ENCODE measurements at regions not wholly inside any gene's neighbourhood (a gene's known extent, or its start where the extent isn't known, plus 50 kb on each side); places are given as distances from the start of the nearest gene placed in this dataset.

DNA sequence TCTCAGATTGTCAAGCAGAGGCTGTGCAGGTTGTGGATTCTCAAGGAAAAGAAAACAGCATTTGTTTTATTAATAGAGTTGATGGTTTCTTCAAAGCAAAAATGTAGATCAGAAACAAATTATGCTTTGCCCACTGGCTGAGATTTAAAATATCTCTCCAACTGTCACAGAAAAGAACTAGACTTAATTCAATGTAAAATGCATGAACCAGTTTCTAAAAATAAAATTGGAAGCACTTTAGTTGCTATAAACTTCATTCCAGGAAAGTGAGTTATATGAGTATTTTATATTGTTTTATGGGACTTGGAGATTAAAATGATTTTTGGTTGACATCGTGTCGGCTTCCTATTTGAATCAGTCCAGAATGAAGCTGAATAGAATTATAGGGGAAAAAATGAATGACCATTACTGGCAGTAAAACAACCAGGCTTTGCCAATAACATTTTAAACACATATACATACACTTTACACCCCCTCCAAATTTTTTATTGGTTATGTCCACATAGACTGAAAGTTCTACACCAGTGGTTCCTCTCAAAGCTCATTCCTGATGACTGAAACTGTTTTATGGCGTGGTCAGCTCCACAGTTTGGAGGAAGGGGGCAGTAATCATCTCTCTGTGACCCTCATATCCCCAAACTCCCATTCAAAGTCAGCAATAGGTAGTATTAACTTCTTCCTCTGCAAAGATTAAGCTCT is 55.5 kb upstream of the DAAM1 start:
- intact Hi-C loops (cut with micrococcal nuclease) = no loop called here
- no peak overlapping the region for H3K4me3 Mint-ChIP-seq
- Histone ChIP-seq H3K27me3 (ENCODE audit: control insufficient read depth in 2 of 2, insufficient read depth in 2 of 2, low read length in 2 of 2) (no peaks in the 10 kb centered on the region), H3K9ac (ENCODE audit: insufficient read depth, low read length, poor library complexity, severe bottlenecking) (no peak overlapping the region), H3K4me3 (replicated peaks in 1 of 3; ENCODE audit: low read depth in 2 of 3, low read length in 3 of 3) (no peak overlapping the region), H3K4me2 (replicated peaks; ENCODE audit: extremely low read depth, low read length, poor library complexity, severe bottlenecking) (no peak overlapping the region), H4K20me1 (ENCODE audit: insufficient read depth, low read length) (no peaks in the 10 kb centered on the region), H3K79me2 (ENCODE audit: insufficient read depth, low read length) (no peaks in the 10 kb centered on the region), H3K9me3 (replicated peaks in 1 of 2; ENCODE audit: control insufficient read depth in 1 of 2, insufficient read depth in 1 of 2, low read length in 2 of 2) (no peaks in the 10 kb centered on the region), H3K27ac (ENCODE audit: low read depth in 1 of 2, low read length in 2 of 2) (no peak overlapping the region), H3K4me1 (ENCODE audit: control insufficient read depth in 1 of 2, insufficient read depth in 2 of 2, low read length in 2 of 2) (no peaks in the 10 kb centered on the region), H3K36me3 (replicated peaks in 1 of 2; ENCODE audit: control insufficient read depth in 1 of 2, insufficient read depth in 2 of 2, low read length in 2 of 2) (no peaks in the 10 kb centered on the region), H2AFZ (ENCODE audit: insufficient read depth, low read depth, low read length, poor library complexity, severe bottlenecking) (no peak overlapping the region)
- no peak overlapping the region for H3K27ac Mint-ChIP-seq
- TF ChIP-seq CTCF (IDR thresholded peaks at IDR 0.05) = no peak
- H3K27me3 Mint-ChIP-seq (ENCODE audit: low read depth in 3 of 3) = no peaks in the 10 kb centered on the region
- WGBS (ENCODE audit: insufficient coverage) = no CpG with 5 or more reads among the region's 3 CpGs
- no peaks in the 10 kb centered on the region for H3K36me3 Mint-ChIP-seq
- H3K4me1 Mint-ChIP-seq = no peaks in the 10 kb centered on the region
- DNase-seq = no peak
- H3K9me3 Mint-ChIP-seq = peaks cover 0 to 3% (median 0%) of the 10 kb centered on the region in 7 donors

GRCh38 chr14:59133709-59134108 is 54.8 kb upstream of the DAAM1 start:
- no peaks in the 10 kb centered on the region for H3K79me2 ChIP-seq (ENCODE audit: insufficient read depth, low read length)
- no peaks in the 10 kb centered on the region for H3K4me1 ChIP-seq (ENCODE audit: control insufficient read depth in 1 of 2, insufficient read depth in 2 of 2, low read length in 2 of 2)
- H3K27me3 Mint-ChIP-seq (ENCODE audit: low read depth in 3 of 3) = no peaks in the 10 kb centered on the region
- H3K36me3 Mint-ChIP-seq = no peaks in the 10 kb centered on the region
- no peak overlapping the region for H3K27ac ChIP-seq (ENCODE audit: low read depth in 1 of 2, low read length in 2 of 2)
- H3K9ac ChIP-seq (ENCODE audit: insufficient read depth, low read length, poor library complexity, severe bottlenecking) = no peak overlapping the region
- no peak overlapping the region for H2AFZ ChIP-seq (ENCODE audit: insufficient read depth, low read depth, low read length, poor library complexity, severe bottlenecking)
- no peak overlapping the region for H3K4me2 ChIP-seq (replicated peaks; ENCODE audit: extremely low read depth, low read length, poor library complexity, severe bottlenecking)
- no peaks in the 10 kb centered on the region for H3K27me3 ChIP-seq (ENCODE audit: control insufficient read depth in 2 of 2, insufficient read depth in 2 of 2, low read length in 2 of 2)
- no peak overlapping the region for H3K27ac Mint-ChIP-seq
- H3K4me1 Mint-ChIP-seq = no peaks in the 10 kb centered on the region
- intact Hi-C loops (cut with micrococcal nuclease) = no loop called here
- no CpG with 5 or more reads among the region's 4 CpGs for WGBS (ENCODE audit: insufficient coverage)
- H3K36me3 ChIP-seq (replicated peaks in 1 of 2; ENCODE audit: control insufficient read depth in 1 of 2, insufficient read depth in 2 of 2, low read length in 2 of 2) = no peaks in the 10 kb centered on the region
- no peaks in the 10 kb centered on the region for H3K9me3 ChIP-seq (replicated peaks in 1 of 2; ENCODE audit: control insufficient read depth in 1 of 2, insufficient read depth in 1 of 2, low read length in 2 of 2)
- no peak for DNase-seq
- H4K20me1 ChIP-seq (ENCODE audit: insufficient read depth, low read length) = no peaks in the 10 kb centered on the region
- no peak overlapping the region for H3K4me3 ChIP-seq (replicated peaks in 1 of 3; ENCODE audit: low read depth in 2 of 3, low read length in 3 of 3)
- no peak overlapping the region for H3K4me3 Mint-ChIP-seq
- no peak for TF ChIP-seq CTCF (IDR thresholded peaks at IDR 0.05)
- H3K9me3 Mint-ChIP-seq = peaks cover 0 to 3% (median 0%) of the 10 kb centered on the region in 7 donors

All from CD14-positive monocyte (primary cell).